GM12891 (cell line): ENCODE measurements at regions not wholly inside any gene's neighbourhood (a gene's known extent, or its start where the extent isn't known, plus 50 kb on each side); places are given as distances from the start of the nearest gene placed in this dataset.

Experiments
- DNase-seq: peaks from one replicate; pipeline ENCODE4 v3.0.0; 2011; ENCODE audit warnings: low spot score; ENCODE audit not compliant: insufficient read length
- FAIRE-seq: peaks from 2 replicates; lab custom pipeline; 2011; peaks lifted over from hg19 to GRCh38; lab: Jason Lieb, UNC
- PAX5 ChIP-seq: IDR thresholded peaks from 2 replicates; pipeline ENCODE4 v1.6.1; 2011; ENCODE audit warnings: low read length, moderate library complexity, mild to moderate bottlenecking; ENCODE audit not compliant: insufficient read depth, severe bottlenecking
- POLR2A ChIP-seq: IDR thresholded peaks from 2 replicates; pipeline ENCODE4 v1.6.1; 2011; ENCODE audit warnings: low read depth, low read length, control low read depth
- POLR2AphosphoS5 ChIP-seq: IDR thresholded peaks from 2 replicates; pipeline ENCODE4 v1.6.1; 2011; ENCODE audit warnings: low read depth, low read length, control low read depth
- POU2F2 ChIP-seq: IDR thresholded peaks from 2 replicates; pipeline ENCODE4 v1.6.1; 2011; ENCODE audit warnings: low read depth, mild to moderate bottlenecking, control low read depth, low read length, moderate library complexity
- SPI1 ChIP-seq: IDR thresholded peaks from 2 replicates; pipeline ENCODE4 v1.6.1; 2011; ENCODE audit warnings: low read depth, low read length, control low read depth
- TAF1 ChIP-seq: IDR thresholded peaks from 2 replicates; pipeline ENCODE4 v1.6.1; 2011; ENCODE audit warnings: low read depth, low read length, control low read depth

- FAIRE-seq, result no peak
- DNase-seq, result no peak
- TF ChIP-seq SPI1 (no peak), PAX5 (no peak), POU2F2 (no peak), TAF1 (no peak), POLR2A (no peak), POLR2AphosphoS5 (no peak)
Observed at GRCh38 chr2:33665039-33665438, 65.9 kb upstream of the FAM98A start.

GRCh38 chr2:33660416-33661123 is 61.5 kb upstream of the FAM98A start:
- FAIRE-seq, result no peak
- DNase-seq, result no peak

GRCh38 chr2:33655626-33656320 is 56.7 kb upstream of the FAM98A start:
- TF ChIP-seq SPI1 (no peak), POLR2AphosphoS5 (no peak), POLR2A (no peak), TAF1 (no peak), POU2F2 (no peak), PAX5 (no peak)
- FAIRE-seq (no peak), DNase-seq (no peak)

More at GRCh38 chr2:33660416-33661123, 61.5 kb upstream of the FAM98A start:
- TF ChIP-seq TAF1, result no peak
- no peak for TF ChIP-seq POLR2A
- TF ChIP-seq POLR2AphosphoS5, result no peak
- TF ChIP-seq POU2F2, result no peak
- TF ChIP-seq SPI1, result no peak
- TF ChIP-seq PAX5, result no peak

GRCh38 chr2:33652830-33653229 is 53.7 kb upstream of the FAM98A start:
- no peak for TF ChIP-seq POLR2AphosphoS5
- TF ChIP-seq PAX5, result no peak
- TF ChIP-seq TAF1, result no peak
- no peak for TF ChIP-seq SPI1
- no peak for TF ChIP-seq POU2F2
- TF ChIP-seq POLR2A, result no peak
- no peak for DNase-seq

GRCh38 chr2:33650171-33650570 is 51.1 kb upstream of the FAM98A start:
- no peak for TF ChIP-seq PAX5
- no peak for TF ChIP-seq POLR2AphosphoS5
- DNase-seq, result no peak
- no peak for FAIRE-seq

More at GRCh38 chr2:33652830-33653229, 53.7 kb upstream of the FAM98A start:
- no peak for FAIRE-seq
